Neural cell (in vitro differentiated cells): ENCODE measurements at regions not wholly inside any gene's neighbourhood (a gene's known extent, or its start where the extent isn't known, plus 50 kb on each side); places are given as distances from the start of the nearest gene placed in this dataset.

Source experiments
- CTCF ChIP-seq: fragments of 450-650 bp; IDR thresholded peaks from 2 replicates; pipeline ENCODE4 v1.5.1; 2014; ENCODE audit warnings: antibody characterized with exemption, mild to moderate bottlenecking, moderate library complexity; ENCODE audit not compliant: poor library complexity, severe bottlenecking
- REST ChIP-seq: IDR thresholded peaks from 2 replicates; pipeline ENCODE4 v1.6.1; 2012; ENCODE audit warnings: borderline replicate concordance

GRCh38 chr2:40535972-40536371 lies 84.1 kb upstream of the SLC8A1 start:
- no peak for TF ChIP-seq CTCF
- TF ChIP-seq REST: no peak
